NCI-H2081 (cell line): ENCODE measurements at regions not wholly inside any gene's neighbourhood (a gene's known extent, or its start where the extent isn't known, plus 50 kb on each side); places are given as distances from the start of the nearest gene placed in this dataset.

Experiments
- DNase-seq, 2 experiments: peaks; one replicate each; lab custom pipeline; 2025; lab: John Stamatoyannopoulos, UW

DNA sequence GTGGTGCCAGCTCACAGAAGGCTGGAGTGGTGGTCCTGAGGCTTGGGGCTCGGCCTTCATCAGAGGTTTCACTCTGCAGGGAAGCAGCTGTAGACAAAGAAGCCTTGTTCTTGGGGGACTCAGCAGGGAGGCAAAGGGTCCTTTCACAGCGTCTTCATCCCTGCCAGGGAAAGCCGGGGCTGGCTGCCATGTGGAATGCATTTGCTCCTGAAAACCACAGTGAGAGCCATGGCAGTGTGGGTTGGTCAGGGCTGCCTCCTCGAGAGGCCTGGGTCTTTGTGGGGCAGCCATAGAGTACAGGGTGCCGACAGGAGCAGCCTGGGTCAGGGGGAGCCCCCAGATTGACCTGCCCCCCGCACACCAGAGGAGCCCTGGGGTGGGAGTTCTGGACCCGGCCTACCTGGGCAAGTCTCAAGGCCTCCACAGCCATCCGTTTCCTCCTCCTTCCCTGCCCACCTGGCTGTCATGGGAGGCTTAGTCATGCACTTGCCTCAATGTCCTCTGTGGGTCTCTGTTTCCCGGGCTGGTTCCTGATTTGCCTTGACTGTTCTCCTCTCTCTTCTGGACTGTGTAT lies 144.0 kb downstream of the CDC5L start:
- no peak for DNase-seq

DNA sequence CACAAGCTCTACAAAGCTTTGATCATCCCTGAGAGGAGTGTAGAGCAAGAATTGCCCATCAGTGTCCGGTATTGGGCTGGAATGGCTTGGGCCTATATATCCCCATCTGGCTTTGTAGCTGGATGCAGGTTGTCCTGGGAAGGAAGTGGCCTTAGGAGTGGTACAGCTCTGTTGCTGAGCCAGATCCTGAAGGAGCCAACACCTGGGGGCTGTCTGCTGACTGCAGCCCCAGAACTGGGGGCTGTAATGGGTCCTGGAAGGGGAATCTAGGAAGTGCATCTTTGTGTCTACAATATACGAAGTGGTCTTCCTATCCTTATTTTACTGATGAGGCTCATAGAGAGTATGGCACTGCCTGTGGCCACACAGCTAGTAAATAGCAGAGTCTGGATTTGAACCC lies 145.9 kb downstream of the CDC5L start:
- no peak for DNase-seq

DNA sequence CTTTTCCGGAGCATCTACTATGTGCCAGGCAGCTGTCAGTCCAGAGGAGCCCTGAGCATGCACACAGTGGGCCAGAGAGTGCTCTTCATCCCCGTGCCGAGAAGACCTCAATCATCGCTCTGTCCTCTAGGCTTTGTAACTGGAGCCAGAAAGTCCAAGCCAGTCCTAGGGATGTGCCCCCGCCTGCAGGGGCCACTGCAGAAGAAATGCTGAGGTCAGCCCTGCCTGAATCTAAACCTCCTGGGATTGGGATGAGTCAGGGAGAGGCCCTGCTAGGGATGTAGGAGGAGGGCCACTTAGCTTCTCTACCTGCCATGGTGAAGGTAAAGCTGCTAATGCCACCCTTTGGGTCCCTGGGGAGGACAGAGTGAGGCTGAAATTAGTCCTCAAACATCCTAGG lies 146.8 kb downstream of the CDC5L start:
- no peak for DNase-seq

DNA sequence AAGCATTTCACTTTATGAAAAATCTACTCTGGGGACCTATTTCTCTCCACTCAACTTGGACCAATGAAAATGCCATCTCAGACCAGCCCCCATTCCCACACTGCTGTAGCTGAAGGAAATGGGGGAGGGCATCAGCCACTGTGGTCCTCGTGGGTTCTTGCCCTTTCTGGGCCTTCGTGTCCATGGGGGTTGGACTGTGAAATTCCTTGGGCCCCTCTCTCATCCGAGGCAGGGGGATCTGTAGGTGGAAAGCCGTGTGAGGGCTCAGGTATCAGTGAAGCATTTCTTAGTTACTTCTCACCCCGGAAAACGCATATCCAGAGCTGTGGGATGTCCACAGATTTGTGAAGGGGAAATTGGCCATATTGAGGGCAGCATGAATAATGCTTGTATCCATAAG lies 147.9 kb downstream of the CDC5L start:
- no peak for DNase-seq

DNA sequence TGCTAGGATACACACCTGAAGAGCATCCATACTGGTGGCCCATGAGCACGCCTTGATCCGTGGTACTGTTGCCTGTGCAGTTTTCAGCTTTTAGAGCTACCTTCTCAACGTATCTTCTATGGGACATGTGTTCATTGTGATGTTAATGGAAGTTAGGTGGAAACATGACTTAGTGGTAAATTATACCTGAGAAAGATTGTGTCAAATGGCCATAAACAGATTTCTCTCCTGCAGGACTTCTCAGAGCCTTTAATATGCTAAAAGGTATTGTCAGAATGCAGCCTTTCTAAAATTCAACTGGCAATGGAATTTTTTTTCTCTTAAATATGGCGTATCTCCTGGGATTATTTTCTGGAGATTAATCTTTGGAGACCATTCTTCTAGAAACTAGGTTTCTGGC lies 148.5 kb downstream of the CDC5L start:
- DNase-seq, result no peak

DNA sequence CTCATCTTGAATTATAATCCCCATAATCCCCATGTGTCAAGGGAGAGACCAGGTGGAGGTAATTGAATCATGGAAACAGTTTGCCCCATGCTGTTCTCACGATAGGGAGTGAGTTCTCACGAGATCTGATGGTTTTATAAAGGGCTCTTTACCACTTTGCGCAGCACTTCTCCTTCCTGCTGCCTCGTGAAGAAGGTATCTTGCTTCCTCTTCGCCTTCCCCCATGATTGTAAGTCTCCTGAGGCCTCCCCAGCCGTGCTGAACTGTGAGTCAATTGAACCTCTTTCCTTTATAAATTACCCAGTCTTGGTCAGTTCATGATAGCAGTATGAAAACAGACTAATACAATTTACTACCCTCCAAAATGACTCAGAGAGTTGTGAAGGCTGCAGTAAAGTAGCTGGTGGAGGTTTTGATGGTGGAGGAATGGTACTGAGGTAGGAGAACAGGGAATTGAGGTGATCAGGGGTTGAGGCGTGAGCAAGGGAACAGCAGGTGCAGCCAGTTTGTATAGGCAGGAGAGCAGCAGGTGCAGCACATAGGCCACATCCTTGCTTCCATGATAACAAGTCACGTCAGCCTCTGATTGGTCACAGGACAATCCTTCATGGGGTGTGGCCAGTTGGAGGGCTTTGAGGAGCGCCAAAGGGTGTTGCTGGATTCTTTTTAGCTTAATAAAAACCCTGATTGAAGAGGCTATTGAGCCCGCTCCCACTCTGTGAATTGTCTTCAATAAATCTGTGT lies 150.0 kb downstream of the CDC5L start:
- DNase-seq, result no peak

DNA sequence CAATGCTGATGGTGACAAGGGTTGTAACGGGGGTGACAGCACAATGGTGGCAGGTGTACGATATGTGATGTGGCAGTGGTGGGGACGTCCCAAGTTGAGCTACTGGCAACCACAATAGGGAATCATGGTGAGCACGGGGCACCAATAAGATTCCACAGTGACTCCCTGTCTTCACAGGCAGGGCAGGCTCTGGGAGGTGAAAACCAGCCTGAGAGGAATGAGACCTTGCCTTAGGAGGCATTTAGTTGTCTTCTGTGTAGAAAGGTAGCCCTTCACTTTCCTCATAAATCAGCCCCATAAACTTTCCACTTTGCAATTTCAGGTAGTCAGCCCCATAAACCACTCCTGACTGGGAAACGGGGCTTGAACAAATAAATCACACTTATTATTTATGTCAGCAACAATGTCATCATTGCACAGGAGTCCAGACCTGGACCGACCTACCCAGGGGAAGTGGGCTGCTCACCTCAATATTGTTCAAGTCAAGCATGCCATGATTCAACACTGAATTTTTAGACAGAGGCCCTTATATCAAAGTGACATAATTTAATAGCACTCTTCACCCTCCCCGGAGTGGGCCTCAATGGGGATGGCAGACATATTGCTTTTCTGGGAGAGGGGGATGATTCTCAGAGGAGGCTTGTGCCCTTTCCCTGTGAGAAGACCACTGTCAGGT lies 150.8 kb downstream of the CDC5L start:
- no peak for DNase-seq

DNA sequence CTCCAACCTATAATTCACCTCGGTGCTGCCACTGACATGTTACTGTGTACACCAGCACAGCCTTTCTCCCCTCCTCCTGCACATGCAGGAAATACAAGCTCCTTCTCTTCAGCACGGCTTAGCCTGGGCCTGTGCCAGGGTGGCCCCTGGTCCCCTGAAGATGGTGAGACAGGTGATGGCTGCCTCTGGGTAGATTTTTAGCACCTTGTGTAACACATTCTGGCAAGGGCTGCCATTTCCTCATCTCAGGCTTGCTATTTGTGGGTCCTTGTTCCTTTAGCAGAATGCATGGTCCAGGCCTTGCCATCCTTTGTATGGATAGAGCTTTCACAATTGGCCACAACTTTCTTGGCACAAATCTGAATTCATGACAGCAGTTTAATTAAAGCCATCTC lies 151.3 kb downstream of the CDC5L start:
- no peak for DNase-seq

DNA sequence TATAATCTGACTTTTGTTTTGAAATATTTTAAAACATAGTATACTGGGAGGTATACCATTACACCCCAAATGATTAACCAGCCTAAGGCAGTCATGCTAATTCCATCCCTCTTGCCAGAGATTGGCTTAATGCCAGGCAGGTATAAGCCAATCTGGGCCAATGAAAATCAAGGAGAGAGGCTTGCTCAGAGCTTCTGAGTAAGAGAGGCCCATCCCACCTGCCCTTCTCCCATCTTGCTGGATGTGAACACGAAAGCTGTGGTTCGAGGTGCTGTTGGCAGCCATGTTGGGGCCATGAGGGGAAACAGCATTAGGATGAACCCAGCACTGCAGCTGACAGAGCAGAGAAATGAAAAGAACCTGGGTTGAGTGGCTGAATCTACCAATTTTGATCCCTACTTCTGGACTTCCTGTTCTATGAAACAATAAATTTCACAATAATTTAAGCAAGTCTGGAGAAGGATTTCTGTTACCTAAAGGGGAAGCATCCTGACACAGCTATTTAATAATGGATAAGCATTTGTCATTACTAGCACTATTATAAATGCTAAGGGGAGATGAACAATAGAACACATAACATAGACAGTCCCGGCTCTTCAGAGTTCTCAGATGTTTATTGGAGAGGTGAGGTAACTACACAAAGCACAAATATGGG lies 152.3 kb downstream of the CDC5L start:
- DNase-seq, result no peak

DNA sequence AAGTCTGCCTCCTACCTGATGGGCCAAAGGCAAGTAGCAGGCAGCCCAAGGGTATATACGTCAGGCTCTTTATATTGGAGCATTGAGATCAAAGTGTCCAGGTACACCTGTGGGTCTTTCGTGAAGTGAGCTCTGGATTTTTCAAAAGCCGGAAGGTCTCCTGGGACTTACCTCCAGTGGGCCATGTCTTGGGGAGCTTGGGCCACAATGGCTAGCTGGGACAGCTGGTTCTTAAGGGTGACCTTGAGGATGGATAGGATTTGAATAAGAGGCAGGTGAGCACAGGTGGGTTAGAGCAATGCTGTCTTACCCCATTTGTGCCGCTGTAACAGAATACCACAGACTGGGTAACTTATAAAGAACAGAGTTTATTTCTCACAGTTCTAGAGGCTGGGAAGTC lies 153.4 kb downstream of the CDC5L start:
- no peak for DNase-seq

DNA sequence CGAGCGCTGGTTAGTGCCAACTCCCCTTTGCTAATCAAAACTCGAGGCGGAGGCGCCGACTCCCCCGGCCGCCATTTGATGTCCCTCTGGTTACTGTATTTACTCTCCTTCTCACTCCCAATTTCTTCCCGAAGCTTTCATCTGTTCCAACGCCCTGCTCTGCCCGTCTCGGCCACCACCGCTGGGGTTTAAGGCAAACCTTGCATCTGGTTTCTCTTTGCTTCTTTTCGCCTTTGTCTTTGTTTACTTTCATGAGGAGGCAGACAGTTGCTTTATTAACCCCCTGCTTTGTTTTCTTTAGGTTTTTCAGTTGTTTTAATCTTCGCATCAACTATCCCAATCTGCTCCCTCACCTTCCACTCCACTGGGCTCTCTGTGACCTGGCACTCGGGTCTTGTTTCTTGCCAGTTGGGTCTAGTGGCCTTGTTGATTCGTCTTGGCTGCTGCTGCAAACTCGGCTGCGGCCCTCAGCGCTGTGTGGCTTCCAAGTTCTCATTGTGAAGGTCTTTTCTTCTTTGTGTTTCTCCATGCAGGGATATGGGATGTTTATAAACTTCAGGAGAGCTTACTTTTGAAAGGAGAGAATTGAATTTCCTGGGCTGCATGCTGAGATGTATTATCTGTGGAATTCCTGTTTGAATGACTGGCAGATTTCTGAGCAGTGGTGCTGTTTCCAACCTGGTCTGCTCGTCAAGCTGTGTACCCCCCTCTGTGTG lies 155.1 kb downstream of the CDC5L start:
- DNase-seq, result no peak

DNA sequence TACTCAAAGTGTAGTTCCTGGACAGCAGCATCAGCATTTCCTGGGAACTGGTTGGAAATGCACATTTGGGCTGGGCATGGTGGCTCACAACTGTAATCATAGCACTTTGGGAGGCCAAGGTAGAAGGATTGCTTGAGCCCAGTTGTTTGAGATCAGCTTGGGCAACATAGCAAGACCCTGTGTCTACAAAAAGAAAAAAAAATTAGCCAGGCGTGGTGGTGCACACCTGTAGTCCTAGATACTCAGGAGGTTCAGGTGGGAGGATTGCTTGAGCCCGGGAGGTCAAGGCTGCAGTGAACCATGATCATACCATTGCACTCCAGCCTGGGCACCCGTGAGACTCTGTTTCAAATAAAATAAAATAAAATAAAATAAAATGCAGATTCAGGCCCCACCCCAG lies 156.2 kb downstream of the CDC5L start:
- DNase-seq, result no peak

DNA sequence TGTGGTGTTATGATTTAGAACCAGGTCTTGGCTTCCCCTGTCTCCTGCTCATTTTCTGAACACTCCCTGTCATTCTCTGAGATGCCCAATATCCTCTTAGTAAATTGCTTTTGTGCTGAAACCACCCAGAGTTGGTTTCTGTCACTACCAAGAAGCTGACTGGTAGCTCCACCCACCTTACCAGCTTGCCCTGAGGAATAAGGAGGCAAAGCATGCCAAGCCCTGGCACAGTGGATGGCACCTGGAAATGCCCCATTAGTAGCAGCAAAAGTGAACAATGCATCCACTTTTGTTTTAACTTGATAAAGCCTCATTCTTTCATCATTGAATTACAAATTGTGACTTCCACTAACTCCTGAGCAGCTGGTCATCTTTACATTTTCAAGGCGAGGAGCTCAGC lies 157.7 kb downstream of the CDC5L start:
- DNase-seq, result no peak

DNA sequence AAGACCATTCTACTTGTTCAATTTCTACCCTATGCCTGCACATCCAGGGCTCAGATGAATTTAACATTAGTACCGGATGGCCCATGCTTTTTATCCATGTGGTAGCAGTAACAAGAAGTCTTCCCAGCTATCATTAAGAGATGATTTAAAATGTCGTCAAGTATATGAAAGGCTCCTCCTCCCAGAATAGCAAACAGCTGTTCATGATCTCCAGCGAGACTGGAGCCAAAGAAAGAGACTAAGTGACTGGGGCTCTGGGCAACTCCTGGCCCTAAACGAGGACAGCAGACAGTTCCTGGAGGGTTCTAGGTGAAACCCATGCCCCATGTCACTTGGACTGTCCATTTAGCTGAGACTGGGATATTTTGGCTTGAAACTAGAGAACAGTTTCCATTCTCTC lies 160.8 kb downstream of the CDC5L start:
- no peak for DNase-seq

DNA sequence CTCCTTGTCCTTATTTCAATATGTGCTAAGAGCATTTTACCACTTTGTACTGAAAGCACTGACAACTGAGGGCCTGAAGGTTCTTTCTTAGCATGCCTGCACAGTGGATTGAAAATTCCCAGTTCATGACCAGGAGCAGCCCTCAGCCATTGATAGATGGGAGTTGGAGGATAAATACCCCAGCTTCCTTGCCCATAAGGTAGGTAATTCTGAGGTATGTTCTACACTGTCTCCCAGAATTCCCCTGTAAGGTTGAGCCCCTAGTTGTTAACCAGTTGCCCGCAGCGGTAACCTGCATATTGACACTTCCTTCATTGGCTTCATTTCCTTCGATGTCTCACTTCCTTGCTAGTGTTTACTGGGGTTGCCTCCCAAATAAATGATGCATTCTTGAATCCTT lies 162.0 kb downstream of the CDC5L start:
- DNase-seq, result no peak

DNA sequence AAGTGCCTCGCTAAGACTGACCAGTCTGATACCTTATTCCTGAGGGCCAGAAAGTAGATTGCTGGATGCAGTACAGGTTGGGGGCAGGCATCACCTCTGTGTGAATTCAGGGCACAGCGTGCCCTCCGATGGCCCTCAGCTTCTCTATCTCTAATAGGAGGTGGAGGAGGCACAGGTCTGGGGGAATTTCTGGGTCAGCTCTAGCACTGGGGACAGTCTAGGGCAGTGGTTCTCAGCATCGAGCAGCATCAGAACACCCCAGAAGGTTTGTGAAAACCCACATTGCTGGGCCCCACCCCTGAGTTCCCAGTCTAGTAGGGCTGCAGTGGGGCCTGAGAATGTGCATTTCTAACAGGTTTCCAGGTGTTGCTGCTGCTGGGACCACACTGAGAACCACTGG lies 166.7 kb downstream of the CDC5L start:
- no peak for DNase-seq

DNA sequence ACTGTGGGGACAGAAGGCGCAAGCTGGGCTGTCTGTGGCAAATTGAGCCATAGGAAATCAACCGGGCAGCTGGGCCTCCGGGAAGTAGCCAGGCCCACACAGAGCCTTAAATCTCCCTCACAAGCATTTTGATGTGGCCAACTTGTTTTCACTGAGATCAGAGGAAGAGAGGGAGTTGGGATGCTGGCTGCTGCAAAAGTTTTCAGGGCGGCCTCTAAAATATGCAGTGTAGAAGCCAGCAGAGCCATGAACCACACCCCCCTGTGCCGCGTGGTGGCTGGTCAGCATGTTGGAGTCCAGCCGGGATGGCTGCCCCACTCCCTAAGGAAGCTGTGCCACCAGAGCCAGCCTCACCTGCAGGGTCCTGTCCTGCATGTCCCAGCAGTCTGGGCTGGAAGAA lies 167.4 kb downstream of the CDC5L start:
- DNase-seq, result no peak

DNA sequence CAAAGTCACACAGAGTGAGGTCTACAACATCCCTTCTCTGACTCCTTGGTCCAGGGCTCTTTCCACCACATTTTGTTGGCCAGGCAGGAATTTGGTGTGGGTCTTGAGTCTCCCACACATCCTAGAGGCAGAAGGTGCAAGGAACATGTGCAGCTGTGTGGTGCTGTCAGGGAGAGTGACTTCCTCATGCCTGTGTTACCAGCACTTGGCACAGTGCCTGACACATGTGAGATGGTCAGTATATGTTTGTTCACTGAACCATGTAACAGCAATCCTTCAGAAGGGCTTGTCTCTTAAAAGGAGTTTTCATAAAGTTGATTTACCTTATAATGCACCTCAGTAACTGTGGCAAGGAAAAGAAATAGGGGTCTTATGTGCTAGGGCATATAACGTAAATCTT lies 168.5 kb downstream of the CDC5L start:
- no peak for DNase-seq

DNA sequence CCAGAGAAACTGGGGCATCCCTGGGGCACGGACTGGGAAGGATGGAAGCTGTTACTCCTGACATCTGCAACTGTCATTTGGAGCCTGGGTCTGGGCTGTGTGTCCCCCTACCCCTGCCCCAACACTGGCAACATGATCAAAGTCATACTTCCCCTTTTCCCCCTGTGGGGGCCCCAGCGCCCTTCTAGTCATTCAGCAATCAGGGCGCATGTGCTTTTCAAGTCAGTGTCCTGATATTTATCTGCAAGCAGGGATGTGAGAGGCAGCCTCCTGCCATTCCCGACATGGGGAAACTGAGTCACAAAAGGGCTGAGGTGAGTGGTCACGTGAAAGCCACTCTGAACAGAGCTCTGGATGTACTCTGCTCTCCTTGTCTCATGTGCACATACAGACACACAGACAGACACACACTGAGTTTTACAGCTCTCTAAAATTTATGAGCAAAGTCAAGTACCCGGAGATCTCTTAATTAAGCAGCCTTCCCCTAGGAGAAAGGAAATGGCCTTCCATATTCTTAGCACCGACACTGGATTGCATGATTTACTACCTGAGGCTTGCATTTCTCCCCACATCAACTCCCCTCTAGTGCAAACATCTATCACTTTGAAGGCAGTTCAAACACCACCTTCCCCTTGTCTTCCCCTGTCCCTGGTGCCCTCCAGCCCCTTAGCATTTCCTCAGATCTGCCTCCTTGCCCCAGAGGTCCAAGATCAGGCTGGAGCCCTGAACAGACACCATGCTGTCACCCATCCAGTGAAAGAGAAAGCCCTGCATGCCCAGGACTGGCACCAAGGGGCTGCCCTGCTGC lies 170.7 kb downstream of the CDC5L start:
- DNase-seq, result no peak

DNA sequence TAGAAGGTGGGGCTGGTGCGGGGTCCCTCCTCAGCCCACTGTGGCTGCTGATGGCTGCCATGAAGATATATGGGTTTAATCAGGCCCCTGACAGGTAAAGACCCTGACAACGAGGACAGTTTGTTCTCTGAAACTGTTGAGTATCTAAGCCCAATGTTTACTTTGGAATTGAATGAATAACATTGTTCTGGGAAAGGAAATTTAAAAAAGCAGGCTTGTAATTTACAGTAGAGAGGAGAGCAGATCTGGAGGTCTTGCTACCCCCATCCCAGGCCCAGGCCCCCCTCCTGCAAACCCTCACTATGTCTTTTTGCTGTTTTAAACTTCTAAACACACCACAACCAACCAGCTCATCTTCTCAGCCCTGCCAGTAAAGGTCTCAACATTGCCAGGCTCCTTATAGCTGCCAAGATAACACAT lies 171.3 kb downstream of the CDC5L start:
- no peak for DNase-seq

DNA sequence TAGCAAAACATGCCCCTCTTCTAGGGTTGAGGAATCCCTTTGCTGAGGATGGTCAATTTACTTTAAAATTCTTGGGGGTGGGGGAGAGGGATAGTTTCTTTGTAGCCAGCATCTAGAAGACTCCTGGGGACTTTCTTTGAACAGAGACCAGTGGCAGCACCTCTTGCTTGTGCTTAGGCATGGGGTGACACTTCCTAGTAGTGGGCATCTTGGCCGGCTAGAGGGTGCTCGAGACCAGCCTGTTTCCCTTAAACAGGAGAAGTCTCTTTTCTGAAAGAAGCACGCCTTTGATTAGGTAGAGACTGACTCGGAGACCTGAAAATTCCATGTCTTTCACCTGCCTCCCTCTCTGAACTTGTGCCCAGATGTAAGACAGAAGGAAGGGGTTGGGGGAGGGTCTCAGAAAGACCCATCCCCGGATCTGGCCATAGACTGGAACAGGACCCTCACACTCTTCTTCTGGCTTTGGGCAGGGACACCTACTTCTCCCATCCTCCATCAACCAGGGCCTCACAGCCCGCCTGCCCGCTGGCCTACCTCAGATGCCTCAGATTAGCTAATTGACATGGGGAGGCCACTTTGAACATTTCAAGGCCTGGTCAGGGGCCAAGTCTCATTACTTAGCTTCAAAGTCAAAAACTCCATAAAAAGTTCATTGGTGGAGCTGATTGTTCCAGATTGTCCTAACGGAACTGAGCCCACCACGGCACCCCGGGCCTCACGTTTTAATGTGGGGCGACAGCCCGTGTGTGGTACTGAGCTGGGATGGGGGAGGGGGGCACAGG lies 172.2 kb downstream of the CDC5L start:
- no peak for DNase-seq
